Activated CD4-positive, alpha-beta T cell treated with anti-CD3 and anti-CD28 coated beads, Interleukin-2, amount 50 U/mL, for 24 hours (primary cell): ENCODE measurements at regions not wholly inside any gene's neighbourhood (a gene's known extent, or its start where the extent isn't known, plus 50 kb on each side); places are given as distances from the start of the nearest gene placed in this dataset.

Source experiments
- DNase-seq, 2 donors: peaks; one replicate each; pipeline ENCODE4 v3.0.0-alpha.2; 2020; ENCODE audit warnings: low read depth in 1 of 2, low spot score in 1 of 2

DNA sequence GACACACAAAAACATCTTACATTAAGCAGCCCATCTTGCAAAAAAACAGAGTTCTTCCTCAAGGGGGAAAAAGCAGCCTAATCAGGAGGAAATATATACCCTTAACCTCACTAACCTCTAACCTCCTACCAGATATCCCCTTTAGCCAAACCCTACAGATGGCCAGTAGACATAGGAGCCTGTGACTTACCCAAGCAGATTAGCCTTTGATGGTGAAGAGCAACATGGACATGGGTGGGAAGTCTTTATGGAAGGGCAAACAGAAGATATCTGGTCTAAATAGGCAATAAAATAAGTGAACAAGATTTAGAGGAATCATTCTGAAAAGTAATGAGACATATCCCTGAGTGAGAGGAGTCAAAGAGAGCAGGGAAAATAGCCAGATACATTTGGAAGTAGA, 119.4 kb upstream of the ARPP21 start:
- no peak for DNase-seq

DNA sequence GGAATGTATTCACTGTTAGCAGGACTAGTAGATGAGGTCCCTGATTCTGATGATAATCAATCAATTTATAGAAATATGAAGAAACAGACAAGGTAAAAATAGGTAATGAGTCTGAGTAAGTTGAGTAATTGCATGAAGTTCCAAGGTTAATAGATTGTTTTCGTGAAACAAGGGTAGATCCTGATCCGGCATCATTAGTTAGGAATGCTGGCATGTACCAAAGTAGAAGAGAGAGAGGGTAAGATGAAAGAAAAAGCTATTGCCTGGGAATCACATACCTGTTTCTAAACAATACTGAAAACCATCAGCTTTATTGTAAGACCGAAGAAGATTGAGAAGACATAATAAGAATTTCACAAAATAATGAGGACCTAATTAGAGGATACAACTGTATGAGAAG, 118.1 kb upstream of the ARPP21 start:
- no peak for DNase-seq

DNA sequence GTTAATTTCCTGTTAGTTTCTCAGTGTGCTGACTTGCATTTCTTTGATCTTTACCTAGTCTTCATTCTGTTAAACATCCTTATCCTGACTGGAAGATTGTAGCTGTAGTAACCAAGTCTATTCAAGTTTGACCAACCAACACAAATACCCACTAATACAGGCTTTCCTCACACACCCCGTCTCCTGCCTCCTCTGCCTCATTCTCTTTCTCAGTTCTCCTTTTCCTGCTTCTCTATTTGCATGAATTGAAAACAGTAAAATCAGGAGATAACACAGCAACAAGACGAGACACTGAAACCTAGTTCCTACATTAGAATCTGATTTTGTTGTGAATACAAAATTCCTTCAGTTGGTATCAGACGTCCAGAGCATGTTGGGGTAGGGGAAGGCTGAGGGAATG, 116.9 kb upstream of the ARPP21 start:
- DNase-seq: no peak

DNA sequence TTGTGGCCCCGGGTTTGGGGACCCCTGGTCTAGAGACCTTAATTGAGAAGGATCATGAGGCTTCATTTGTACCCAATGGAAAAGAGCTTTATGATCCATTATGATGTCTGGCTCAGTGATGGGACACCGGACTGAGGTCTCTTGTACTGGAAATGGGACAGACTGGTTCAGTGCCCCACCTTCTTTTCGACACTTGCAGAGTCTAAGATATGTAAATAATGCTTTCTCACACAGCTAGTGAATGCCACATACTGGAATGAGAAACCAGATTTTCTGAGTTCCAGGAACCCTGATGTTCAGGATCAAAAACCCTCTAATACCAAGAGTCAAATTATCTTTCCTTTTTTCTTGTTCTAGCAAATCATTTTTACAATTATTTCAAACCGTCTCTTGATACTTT, 116.3 kb upstream of the ARPP21 start:
- DNase-seq: no peak

DNA sequence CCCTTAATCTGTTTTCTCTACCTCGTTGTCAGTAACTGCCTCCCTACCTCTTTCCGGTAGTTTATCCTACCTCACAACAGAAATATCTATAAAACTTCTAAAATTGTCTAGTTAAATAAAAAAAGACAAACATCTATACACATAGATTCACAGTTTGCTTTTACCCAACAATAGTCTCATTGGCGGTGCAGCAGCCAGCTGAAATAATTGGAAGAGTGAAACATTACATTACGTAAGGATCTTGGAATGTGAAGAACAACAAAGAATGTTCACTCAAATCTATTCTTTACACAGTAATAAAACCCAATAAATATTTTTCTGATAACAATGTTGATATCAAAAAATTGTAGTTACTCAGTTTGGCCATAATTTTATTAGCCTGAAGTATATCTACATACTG, 115.5 kb upstream of the ARPP21 start:
- no peak for DNase-seq

DNA sequence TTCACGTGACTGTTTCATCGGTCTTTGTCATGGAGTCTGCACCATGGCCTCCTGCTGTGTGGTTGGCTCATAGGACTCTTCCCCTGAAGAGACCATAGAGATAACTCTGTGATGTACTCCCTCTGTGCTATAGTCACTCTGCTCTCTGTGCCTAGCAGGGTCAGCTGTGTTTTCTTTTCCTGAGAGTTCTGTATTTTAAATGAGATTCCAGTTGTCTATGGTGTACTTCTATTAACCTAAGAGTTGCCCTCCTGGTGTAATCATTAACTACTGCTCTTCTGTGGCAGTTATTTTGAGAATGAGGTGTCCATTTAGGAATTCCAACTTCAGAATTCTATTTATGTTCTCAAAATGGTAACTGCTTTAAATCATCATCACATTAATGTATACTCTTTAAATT, 114.5 kb upstream of the ARPP21 start:
- DNase-seq: no peak

DNA sequence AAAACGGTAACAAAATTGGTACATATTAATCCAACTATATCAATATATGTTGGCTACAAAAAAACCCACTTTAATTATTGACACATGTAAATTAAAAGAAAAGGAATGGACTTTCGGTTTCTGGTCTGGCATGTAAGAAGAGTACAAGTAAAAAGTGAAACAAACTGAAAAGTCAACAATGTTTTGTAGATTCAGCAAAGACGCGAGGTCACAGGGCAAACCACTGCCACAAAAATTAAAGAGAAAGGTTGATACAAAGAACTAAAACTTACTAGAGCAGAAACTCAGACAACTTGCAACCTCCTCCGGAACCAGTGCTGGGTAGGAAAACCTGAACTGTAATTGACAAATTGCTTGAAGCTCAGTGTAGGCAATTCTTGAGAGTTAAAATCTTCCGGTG, 110.6 kb upstream of the ARPP21 start:
- no peak for DNase-seq

DNA sequence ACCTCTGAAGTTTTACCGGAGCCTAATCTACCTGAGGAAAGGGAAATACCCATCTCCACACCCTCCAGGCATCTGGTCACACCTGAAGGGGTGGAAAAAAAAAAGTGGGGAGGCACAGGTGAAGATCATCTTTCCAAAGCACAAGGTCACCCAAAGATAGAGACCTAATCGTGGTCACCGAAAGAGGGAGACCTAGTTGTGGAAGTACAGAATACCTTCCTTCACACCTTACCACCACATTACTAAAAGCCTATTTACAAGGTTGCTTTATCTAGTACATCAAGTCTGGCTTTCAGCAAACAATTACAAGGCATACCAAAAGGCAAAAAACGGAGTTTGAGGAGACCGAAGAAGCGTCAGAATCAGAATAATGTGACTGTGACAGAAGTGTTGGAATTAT, 110.0 kb upstream of the ARPP21 start:
- no peak for DNase-seq

DNA sequence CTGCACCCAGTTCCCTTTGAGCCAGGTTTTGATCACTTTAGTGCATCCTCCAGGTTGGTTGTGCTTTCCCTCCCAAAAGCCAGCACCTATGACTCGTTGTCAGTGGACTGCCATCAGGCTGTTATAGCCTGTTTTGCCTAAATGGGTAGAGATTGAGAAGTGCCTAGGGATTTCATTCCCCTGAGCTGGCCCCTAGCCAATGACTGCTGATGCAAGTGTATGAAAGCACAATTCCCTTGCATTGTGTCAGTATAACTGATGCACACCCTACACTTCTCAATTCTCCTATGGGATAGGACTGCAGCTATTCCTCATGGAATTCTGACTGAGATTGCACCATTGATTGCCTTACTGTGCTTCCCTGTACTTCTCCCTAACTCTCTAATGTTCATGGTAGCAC, 102.1 kb upstream of the ARPP21 start:
- no peak for DNase-seq

DNA sequence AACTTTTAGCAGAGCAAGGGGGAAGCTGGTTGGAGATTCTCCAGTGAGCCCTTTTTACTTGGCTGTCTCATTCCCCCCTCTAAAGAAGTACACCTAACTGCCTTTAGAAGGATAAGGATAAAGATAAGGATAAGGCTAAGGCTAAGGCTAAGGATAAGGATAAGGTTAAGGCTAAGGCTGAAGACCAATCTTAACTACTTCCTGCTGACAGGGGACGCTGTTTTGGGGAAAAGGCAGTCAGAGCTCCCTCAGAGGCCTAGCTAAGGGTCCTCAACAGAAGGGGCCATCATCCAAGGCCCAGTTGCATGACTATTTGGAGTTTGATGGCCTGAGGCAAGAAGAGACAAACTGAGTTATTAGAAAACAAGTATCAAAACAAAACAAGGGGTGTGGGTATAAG, 94.3 kb upstream of the ARPP21 start:
- no peak for DNase-seq

DNA sequence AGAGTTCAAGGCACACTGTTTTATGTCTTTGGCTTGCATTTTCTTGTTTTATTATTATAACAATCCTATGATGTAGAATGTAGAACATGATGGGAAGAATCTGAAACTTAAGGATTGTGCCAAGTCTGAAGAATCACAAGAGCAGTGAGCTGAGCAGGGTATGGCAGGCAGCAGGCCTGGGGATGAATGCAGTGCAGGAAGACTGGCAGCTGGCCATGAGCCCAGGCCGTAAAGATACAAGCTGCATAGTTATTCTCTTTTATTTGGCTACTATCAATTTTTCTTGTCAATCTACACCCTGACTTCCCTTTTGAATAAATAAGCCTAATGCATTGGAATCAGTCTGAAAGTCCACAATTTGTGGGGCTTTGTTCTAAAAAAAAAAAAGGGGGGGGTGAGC, 89.6 kb upstream of the ARPP21 start:
- no peak for DNase-seq

DNA sequence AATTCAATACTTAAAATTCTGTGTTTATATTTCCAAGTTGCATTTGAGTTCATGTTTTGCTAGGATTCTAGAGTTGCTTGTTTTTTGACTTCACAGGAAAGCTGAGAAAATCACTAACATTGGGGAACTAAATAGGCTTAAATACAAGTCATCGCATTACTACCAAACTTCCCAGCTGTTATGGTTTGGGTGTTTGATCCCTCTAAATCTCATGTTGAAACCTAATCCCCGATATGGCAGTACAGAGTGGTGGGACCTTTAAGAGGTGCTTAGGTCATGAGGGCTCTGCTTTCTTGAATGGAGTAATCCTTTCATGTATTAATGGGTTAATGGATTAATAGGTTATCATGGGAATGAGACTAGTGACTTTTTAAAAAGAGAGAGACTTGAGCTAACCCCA, 77.2 kb upstream of the ARPP21 start:
- DNase-seq: no peak

DNA sequence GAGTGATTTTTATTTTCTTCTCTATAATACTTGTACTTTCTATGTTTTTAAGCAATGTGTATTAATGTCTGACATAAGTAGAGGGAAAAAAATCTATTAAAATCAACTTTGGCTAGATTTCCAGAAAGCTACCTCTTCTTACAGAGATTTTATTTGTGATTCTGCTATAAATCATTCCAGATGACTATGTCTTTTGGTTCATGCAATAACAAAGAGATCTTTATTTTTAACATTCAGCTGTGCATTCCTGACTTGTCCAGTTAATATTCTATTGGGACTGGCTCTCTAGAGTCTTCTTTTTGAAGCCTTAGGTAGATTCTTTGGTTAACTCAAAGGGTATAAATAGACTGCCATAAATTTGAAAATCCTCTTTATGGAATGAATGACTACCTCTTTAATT, 74.3 kb upstream of the ARPP21 start:
- no peak for DNase-seq
